ENCODE measurements at regions not wholly inside any gene's neighbourhood (a gene's known extent, or its start where the extent isn't known, plus 50 kb on each side); places are given as distances from the start of the nearest gene placed in this dataset.

GRCh38 chr13:112261924-112262323 is 114.2 kb upstream of the SPACA7 start:
- BruUV-seq (replicated peaks) = no TSS peak
- Histone ChIP-seq H3K27me3 (ENCODE audit: insufficient read depth, low read length) (peaks cover 47% of the 10 kb centered on the region), H3K27ac (ENCODE audit: low read depth, low read length) (no peak overlapping the region), H3K9me2 (ENCODE audit: insufficient read depth) (no peaks in the 10 kb centered on the region), H2AFZ (ENCODE audit: low read depth, low read length, poor library complexity, severe bottlenecking) (no peak overlapping the region), H3K36me3 (ENCODE audit: control insufficient read depth in 1 of 2, insufficient read depth in 2 of 2, low read length in 2 of 2) (no peaks in the 10 kb centered on the region), H3K4me2 (ENCODE audit: low read length) (no peak overlapping the region), H3K9me3 (ENCODE audit: control insufficient read depth in 1 of 2, insufficient read depth in 1 of 2, low read depth in 1 of 2, low read length in 2 of 2) (no peaks in the 10 kb centered on the region), H3K9ac (ENCODE audit: low read length) (no peak overlapping the region), H3K79me2 (ENCODE audit: insufficient read depth, low read length) (no peaks in the 10 kb centered on the region), H3K4me3 (replicated peaks in 1 of 2; ENCODE audit: low read depth in 1 of 2, low read length in 2 of 2) (no peak overlapping the region), H3K4me1 (ENCODE audit: control insufficient read depth in 1 of 2, insufficient read depth in 2 of 2, low read length in 2 of 2) (no peaks in the 10 kb centered on the region), H4K20me1 (ENCODE audit: insufficient read depth) (no peaks in the 10 kb centered on the region)
- intact Hi-C loops (cut with micrococcal nuclease) = no loop called here
- ChIA-PET POLR2A (no interaction called here), RAD21 (ENCODE audit: low non-redundant PET in 1 of 2, low total read pairs in 2 of 2, uncharacterized antibody in 2 of 2, unreplicated experiment in 2 of 2) (no interaction called here), CTCF (no interaction called here)
- ATAC-seq (no peak), DNase-seq (ENCODE audit: low read depth, low spot score) (no peak)
- TF ChIP-seq SRF (IDR thresholded peaks at IDR 0.05; ENCODE audit: low read depth) (no peak), ZBTB33 (IDR thresholded peaks at IDR 0.05; ENCODE audit: extremely low read depth, insufficient replicate concordance, low read length) (no peak), SIN3A (IDR thresholded peaks at IDR 0.05; ENCODE audit: low read depth) (no peak), POLR2AphosphoS5 (IDR thresholded peaks at IDR 0.05; ENCODE audit: low read depth, low read length) (no peak), SP1 (IDR thresholded peaks at IDR 0.05; ENCODE audit: low read depth) (no peak), ZFX (IDR thresholded peaks at IDR 0.05) (no peak), JUND (IDR thresholded peaks at IDR 0.05) (no peak), MAX (IDR thresholded peaks at IDR 0.05) (no peak), POLR2A (IDR thresholded peaks at IDR 0.05; ENCODE audit: borderline replicate concordance, extremely low read depth, insufficient read depth, insufficient read length) (no peak), EZH2phosphoT487 (IDR thresholded peaks at IDR 0.05; ENCODE audit: borderline replicate concordance) (no peak), ZNF274 (IDR thresholded peaks at IDR 0.05; ENCODE audit: low read depth, low read length) (no peak)
